ENCODE measurements at regions not wholly inside any gene's neighbourhood (a gene's known extent, or its start where the extent isn't known, plus 50 kb on each side); places are given as distances from the start of the nearest gene placed in this dataset.
A peak's percentile ranks its signal among the peaks of the same experiment; 100 is the strongest.

DNA sequence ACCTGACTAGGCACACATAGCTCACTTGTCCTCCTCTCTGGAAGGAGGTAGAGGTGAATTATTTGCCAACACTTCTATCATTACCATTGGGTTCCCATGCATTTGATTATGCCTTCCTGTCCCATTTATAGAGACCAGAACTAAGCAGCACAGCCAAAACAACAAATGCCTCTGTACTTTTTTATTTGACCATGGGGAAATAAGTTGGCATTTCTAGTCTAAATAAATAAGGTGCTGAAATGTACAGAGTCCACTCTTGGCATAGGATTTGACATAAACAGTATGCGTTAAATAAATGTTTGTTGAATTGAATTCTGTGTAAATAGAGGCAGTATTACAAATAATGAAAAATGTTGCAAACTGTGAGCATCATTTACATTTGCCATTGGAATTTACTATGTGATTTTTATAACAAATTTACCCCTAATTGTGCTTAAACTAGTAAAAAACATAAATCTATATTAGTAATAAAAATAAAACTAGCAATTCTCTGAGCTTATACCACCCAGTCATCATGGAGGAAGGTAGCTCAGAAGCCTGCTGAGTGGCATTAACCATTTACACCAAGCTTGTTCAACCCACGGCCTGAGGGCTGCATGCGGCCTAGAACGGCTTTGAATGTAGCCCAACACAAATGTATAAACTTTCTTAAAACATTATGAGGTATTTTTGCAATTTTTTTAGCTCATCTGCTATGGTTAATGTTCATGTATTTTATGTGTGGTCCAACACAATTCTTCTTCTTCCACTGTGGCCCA lies 367.8 kb downstream of the FIGN start:
- DNase-seq: no peak

DNA sequence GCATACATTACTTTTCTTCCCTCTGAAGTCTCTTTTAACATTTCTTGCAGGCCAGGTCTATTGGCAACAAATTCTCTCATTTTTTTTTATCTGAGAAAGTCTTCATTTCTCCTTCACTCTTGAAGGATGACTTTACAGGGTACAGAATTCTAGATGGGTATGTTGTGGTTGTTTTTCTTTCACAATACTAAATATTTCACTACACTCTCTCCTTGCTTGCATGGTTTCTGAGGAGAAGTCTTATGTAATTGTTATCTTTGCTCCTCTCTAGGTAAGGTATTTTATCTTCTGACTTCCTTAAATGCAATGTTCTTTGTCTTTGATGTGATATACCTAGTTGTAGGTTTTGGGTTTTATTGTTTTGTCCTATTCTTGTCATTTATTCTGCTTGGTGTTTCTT lies 371.1 kb downstream of the FIGN start:
- DNase-seq: no peak

DNA sequence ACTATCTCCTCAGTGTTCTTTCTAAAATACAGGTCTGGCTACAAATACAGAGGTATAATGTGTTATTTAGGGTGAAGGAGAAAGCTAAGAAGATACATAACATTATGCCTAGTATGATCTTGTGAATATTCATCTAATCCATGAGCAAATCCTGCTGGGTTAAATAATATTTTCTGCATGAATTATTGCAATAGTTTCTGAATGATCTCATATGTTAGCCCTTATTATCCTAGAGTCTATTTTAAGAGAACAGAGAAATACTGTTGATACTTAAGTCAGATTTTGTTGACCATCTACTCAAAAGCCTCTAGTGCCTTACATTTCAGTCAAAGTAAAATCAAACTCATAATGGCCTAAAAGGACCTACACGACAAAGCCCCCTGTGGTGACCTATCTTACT lies 382.3 kb downstream of the FIGN start:
- DNase-seq: no peak

DNA sequence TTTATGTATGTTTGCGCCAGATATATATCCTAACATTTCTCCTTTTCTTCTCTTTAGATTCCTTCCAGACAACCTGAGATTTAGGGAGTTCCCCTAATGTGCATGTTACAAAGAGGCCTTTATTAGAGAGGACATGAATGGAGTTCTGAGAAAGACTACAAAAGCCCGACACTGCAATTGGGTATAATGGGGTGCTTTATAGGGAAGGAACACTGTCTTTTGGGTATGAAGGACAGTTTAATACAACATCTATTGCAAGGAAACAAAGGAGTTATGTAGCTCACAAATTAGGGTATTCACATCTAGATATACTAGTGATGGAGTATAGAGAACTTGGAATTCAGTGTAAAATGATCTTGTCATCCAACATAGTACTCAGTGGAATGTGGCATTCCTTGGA lies 383.8 kb downstream of the FIGN start:
- no peak for DNase-seq

DNA sequence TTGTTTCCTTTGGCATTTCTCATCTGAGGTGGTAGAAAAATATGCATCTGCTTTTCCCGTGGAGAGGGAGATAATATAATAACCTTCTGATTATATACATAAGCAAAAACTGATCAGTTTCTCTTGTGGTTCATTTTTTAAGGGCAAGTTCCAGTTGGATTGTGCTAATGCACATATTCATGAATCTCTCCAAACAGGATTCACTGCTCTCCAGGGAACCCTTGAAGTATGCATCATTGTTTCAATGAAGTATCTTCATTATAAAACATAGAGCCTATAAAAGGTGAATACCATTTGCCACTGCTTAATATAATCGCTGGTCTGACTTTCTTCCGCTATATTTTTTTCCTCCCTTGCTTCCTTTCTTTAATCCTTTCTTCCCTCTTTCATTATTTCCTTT lies 384.7 kb downstream of the FIGN start:
- no peak for DNase-seq

DNA sequence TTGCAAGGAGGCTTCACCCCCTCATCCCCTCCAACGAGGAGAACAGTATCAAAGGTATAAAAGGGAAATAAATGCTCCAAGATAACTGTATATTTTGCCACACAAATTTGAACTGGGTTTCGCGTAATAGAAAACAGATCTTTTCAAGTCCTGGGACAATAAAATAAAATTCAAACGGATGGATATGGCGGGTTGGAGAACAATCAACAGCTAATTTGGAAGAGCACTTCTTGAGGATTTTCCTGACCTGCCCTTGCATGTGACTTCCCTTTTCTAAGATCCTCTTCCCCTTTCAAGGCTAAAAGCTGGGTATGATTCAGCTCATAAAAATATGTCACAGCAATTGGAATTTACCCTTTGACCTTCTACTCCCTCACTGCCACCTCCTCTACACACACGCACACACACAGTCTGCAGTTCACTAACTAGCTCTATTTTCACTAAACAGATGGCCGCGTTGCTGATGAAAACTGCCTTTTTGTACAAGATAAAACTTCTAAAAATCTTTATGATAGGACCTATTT lies 386.9 kb downstream of the FIGN start:
- DNase-seq: peak; percentile 88

DNA sequence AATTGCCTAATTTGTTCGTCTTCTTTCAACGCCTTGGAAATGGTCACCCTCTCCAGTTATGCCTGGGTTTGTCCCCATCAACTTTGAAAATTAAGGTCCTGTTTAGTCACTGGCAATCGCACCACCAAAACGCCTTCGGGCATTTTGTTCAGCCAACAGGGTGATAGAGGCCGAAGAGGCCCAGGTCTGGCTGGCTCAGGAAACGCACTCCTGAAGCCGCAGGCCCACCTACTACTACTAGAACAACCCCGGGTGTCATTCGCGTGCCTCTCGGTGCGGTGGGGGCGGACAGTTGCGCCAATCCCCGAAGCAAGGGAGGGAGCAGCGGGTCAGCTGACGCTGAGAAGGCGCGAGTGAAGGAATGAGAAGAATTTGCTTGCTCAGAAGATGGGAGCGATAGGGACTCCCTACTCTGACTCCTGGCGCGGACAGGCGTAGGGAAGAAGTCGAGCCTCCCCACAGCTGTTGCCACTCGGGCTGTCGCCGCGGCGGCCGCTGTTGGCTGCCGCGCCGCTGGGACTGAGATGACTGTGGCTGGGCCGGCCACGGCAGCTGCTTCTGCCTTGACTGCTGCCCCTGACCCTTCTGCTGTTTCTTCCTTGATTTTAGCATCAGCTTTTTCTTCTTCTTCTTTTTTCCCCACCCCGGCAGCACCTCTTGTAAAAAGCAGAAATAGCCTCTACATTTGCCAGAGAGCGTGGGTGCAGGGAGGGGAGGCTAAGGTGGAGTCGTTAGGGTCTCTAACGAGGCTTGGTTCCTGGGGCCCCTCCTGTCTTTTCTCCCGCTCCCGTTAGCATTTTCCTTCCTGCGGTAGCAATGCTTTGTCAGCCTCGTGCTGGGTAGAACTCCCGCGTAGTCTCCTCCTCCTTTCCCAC lies 387.6 kb downstream of the FIGN start:
- no peak for DNase-seq

DNA sequence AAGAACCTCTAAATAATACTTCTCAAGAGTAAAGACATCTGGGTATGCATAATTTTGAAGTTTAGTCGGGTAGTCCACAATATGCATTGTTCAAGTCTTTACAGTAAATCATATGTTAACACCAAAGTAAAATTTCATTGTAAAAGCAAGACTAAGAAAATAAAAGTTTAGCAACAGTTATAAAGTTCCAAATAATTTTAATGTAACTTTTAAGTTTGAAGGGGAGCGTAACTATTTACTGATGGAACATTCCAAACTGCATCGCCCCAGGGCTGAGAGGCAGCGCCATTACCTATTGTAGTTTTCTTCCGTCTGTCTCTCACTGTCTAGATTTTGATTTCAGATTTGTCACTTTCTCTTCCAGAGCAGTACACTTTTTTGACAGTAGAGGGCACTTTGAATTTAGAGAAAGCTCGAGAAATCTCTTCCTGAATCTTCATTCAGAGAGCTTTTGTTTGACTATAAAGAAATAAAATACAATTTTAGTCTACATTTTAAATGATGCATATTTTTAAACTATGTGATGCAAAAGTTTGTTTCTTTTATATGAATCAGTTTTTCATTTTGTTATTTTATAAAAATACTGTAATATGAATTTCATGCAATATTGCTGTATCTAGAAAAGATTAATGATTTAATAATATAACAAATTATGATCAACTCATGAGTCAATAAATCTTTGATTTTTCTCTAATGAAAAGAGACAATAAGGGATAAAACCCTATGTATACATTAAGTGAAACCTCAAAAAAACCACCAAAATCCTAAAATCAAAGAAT lies 389.8 kb downstream of the FIGN start:
- DNase-seq: no peak

DNA sequence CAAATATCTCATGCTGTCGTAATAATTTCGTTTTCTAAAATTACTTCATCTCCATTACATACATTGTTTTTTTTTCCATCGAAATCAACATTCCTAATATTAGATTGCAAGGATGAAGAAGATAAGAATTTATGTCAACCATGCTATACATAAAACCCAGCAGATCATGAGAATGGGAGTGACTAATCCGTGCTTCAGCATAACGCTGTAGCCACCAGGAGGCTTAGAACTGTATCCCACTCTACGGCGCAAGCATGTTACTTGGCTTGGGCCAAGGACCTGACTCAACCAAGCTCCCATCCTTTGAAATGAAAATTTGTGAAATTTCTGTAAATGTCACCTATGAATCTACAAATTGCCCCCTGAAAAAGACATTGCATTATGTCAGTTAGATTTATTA lies 392.5 kb downstream of the FIGN start:
- DNase-seq: no peak

DNA sequence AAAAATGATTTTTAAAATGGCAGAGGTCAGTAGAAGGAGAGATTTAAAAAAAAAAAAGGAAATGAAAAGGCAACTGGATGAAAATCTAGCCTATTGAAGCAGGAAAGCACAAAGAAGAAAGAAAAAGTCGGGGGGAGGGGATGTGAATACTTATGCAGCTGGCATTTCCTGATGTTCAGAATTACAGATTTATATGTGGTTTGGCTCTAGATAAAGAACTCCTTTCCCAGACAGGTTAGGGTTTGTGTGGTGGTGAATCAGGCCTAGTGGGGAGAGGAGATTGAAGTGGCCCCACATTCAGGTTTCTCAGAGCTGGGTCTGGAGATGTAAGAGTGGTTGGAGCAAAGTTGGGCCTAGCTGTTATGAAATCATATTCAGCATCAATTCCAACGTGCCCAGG lies 394.4 kb downstream of the FIGN start:
- no peak for DNase-seq

DNA sequence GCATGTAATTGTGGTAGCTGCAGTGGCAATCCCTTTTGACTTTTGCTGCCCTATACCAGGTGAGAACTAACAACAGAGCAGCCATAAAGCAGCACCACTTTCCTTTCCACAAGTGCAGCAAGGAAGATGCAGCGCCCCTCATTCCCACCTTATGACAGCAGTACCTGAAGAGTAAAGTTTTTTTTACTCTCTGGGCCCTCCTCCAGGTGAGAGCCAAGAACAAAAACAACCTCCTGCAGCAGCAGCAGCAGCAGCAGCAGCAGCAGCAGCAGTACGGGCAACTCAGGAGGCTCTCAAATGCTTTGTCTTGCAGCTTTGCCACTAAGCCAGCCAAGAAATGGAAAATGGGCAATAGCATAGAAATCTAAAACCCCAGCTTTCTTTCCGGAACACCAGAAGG lies 397.5 kb downstream of the FIGN start:
- no peak for DNase-seq

DNA sequence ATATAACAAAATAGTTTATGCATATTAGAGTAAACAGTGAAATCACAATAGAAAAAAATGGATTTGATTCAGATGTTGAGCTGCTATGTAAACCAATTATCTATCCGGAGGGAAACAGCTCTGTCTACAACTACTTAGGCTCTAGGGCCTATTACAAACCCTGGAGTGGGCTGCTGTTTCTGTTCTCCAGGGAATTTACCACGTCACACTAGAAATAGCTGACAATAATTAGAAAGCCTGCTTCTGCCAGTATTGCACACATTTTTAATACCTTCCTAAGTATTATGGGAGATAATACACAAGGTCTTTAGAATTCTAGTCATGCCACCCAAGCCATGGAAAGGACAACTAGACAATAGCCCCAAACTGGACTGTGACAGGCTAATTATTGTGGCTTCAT lies 411.1 kb downstream of the FIGN start:
- DNase-seq: no peak

DNA sequence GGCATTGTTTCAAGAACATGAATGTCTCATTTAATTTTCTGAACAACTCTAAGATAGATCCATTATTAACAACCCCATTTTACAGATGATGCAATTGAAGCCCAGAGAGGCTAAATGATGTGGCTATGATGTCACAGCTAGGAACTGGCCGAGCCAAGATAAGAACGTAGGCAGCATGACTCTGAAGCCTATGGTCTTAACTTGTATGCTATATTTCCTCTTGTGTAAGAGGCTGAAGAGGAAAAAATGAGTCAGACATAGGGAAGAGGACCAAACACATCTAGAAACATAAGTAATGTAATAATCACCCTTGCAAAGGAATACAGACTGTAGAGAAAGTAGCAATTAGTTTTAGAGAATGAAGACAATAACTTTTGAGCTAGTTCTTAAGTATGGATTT lies 416.8 kb downstream of the FIGN start:
- DNase-seq: no peak

DNA sequence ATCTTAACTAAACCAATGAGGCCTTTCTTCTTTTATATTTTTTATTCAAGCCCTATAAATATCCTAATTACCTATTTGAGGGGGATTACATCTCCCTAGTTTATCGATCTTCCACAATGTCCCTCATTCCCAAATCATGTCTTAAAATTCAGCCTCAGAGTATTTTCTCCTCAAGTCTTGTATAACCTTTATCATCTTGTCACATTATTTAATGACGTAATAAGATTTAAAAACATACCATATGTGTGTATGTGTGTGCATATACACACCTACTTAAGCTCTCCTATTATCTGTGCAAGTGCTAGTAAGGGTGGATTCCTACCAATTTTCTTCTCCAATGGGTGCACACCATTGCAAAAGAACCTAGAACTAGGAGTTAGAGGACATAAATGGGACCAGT lies 421.1 kb downstream of the FIGN start:
- DNase-seq: no peak

DNA sequence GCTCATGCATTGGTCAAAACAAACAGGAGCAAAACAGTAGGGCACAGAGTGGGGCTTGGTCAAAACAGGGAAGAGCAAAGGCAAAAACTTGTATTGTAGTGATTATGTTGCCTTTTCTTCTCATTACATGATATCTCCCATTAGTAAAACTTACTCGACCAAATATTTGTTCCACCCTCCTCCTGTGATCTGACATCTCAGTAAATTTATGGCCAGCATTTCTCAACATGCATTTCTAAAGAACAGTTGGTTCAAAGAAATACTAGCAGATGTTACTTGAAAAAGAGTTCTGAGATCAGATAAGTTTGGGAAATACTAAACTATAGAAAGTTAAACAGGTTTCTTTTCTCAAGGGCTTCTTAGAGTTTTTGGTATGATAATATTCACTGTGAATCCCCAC lies 423.1 kb downstream of the FIGN start:
- no peak for DNase-seq

DNA sequence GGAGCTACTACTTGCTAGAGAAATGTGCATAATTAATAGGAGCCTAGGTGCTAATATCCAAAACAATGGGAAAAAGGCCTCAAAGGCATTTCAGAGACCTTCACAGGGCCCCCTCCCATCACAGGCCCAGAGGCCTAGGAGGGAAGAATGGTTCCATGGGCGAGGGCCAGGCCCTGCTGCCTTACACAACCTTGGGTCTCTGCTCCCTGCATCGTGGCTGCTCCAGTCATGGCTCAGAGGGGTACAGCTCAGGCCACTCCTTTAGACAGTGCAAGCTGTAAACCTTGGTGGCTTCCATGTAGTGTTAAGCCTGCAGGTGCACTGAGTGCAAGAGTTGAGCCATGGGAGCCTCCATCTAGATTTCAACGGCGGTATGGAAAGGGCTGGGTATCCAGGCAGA lies 429.2 kb downstream of the FIGN start:
- no peak for DNase-seq

DNA sequence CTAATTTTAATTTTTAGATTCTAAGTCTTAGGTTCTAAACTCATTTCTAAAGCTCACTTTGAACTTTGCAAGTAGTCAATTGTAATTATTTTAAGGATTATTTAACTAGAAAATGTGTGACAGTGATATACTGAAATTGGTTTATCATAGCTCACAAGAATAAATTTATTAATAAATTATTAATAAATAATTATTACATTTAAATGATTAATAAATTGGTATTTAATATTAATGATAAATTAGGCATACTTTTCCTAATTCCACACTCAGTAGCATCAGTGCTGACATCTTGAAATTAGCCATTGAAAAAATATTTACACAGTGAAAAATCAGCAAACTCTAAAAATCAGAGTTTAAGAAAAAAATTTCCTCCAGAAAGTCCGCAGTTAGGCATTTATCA lies 433.7 kb downstream of the FIGN start:
- no peak for DNase-seq

DNA sequence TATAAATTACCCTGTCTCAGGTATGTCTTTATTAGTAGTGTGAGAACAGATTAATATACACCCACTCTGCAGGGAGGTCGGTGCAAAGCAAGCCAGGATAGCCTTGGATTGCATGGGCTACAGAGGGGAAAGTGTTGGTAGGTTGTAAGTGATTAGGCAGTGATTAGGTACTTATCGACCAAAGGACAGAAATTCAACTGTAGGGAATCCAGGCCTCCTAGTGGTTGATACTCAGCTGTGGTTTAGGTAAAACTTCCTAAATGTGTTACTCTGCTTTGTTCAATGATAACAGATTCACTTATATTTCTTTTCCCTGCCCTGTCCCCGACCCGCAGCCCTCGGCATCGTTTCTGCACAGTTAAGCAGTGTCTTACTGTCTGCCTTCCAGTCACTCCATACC lies 444.0 kb downstream of the FIGN start:
- no peak for DNase-seq

DNA sequence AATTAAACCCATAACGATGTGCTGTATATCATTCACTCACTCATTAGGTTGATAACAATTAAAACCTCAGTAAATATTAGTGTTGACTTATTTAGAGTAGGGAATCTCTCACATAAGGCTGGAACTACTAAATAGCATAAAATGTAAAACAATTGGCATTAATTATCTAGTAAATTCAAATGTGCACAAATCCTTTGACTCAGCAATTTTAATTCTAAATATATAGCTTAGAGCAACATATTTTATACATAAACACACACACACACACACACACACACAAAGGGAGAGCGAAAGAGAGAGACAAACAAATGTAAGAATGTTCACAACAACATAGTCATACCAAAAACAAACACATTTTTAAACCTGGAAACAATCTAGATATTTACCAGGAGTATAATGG lies 443.1 kb upstream of the KCNH7 start:
- no peak for DNase-seq

DNA sequence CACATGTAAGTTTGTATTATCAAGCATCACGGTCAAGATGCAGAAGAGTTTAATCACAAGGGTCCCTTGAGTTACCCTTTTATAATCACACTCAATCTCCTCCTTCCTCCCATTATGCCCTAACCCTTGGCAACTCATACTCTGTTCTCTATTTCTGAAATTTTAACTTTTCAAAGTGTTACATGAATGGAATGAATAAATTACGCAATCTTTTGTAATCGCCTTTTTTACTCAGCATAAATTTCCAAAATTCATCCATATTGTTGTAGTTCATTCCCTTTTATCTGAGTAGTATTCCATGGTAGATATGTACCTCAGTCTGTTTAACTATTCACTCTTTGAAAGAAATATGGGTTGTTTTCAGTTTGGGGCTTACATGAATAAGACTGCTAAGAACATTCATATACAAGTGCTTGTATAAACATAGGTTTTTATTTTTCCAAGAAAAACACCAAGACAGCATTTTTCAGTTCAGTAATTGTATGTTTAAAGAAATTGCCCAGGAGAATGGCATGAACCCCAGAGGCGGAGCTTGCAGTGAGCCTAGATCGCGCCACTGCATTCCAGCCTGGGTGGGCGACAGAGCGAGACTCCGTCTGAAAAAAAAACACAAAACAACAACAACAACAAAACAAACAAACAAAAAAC lies 430.9 kb upstream of the KCNH7 start:
- DNase-seq: no peak

DNA sequence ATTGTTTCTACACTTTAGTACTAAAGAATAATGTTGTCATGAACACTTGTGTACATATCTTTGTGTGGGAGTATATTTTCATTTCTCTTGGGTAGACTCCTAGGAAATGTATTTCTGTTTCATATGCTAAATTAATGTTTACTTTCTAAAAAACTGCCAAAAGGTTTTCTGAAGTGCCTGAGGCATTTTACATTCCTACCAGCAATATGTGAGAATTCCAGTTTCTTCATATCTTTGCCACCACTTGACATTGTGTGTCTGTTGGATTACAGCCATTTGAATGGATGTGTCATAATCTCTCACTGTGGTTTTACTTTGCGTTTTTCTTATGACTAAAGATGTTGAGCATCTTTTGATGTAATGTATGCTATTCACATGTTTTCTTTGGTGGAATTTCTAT lies 428.2 kb upstream of the KCNH7 start:
- no peak for DNase-seq

DNA sequence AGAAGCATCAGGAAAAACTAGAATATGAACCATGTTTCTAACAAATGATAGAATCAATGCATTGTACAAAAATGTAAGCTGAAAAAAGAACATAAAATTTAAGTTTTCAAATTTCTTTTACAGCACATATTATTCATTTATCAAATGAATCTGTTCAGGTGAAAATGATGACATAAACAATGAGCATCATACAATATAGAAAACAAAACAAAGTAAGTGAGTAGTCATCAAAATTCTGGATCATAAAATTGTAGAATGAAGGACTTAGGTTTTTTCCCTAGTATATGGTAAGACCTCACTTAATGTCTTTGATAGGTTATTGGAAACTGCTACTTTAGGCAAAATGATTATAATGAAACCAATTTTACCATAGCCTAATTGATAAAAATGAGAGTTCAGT lies 427.0 kb upstream of the KCNH7 start:
- DNase-seq: no peak

DNA sequence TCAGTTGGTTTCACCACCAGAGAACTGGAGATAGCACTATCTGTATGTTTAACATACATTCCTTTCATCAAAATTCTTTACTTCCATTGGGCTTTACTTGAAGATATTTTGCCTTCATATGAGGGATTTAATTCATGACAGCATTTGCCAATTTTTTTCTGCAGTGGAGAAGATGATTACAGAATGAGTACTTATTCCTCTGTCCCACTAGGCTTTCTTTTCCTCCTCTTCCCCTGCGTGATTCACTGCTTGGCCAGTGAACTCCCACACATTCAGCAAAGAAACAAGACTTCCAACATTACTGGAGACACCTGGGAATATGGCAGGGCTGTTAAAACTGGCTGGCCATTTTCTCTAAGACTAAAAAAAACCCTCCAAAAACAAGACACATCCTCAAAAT lies 425.8 kb upstream of the KCNH7 start:
- DNase-seq: no peak
